OCI-LY3 (cell line): ENCODE measurements at regions not wholly inside any gene's neighbourhood (a gene's known extent, or its start where the extent isn't known, plus 50 kb on each side); places are given as distances from the start of the nearest gene placed in this dataset.

ENCODE experiments used
- H2AFZ ChIP-seq: fragments of 200-600, 300-600 bp; shearing (Covaris generic); 2 replicates; pipeline ENCODE4 v1.6.0; 2014; ENCODE audit warnings: antibody characterized with exemption, low read depth, low read length
- H3K27ac ChIP-seq: fragments of 200-600, 300-600 bp; sonication (generic); 2 replicates; pipeline ENCODE4 v1.5.1; 2014; ENCODE audit warnings: mild to moderate bottlenecking, low read length, moderate library complexity, mixed read lengths
- H3K27me3 ChIP-seq: fragments of 200-600, 300-600 bp; sonication (generic); 2 replicates; pipeline ENCODE4 v1.6.1; 2014; ENCODE audit warnings: low read depth, low read length, mixed read lengths
- H3K36me3 ChIP-seq: fragments of 200-600, 300-600 bp; sonication (generic); replicated peaks from 2 replicates; pipeline ENCODE3; 2014; ENCODE audit warnings: low read depth, low read length, mixed read lengths
- H3K4me1 ChIP-seq: fragments of 300-600, 200-600 bp; sonication (generic); 2 replicates; pipeline ENCODE4 v1.6.1; 2014; ENCODE audit warnings: low read length, mixed read lengths
- H3K4me2 ChIP-seq: fragments of 200-600, 300-600 bp; sonication (generic); 2 replicates; pipeline ENCODE4 v1.6.1; 2014; ENCODE audit warnings: low read length, mixed read lengths
- H3K4me3 ChIP-seq: fragments of 300-600, 200-600 bp; sonication (generic); 2 replicates; pipeline ENCODE4 v1.5.1; 2014; ENCODE audit warnings: antibody characterized with exemption, mild to moderate bottlenecking, low read length, moderate library complexity
- H3K79me2 ChIP-seq: fragments of 300-600, 200-600 bp; shearing (Covaris generic); 2 replicates; pipeline ENCODE4 v1.6.1; 2014; ENCODE audit warnings: mild to moderate bottlenecking, low read length, mixed read lengths
- H3K9ac ChIP-seq: fragments of 300-600, 200-600 bp; shearing (Covaris generic); 2 replicates; pipeline ENCODE4 v1.6.0; 2014; ENCODE audit warnings: mild to moderate bottlenecking, low read length, moderate library complexity
- H3K9me3 ChIP-seq: fragments of 200-600, 300-600 bp; shearing (Covaris generic); 2 replicates; pipeline ENCODE4 v1.6.1; 2014; ENCODE audit warnings: low read length, mixed read lengths; ENCODE audit not compliant: insufficient read depth
- H4K20me1 ChIP-seq: fragments of 200-600, 300-600 bp; sonication (generic); 2 replicates; pipeline ENCODE4 v1.6.1; 2016; ENCODE audit warnings: low read length, mixed read lengths; ENCODE audit not compliant: insufficient read depth
- CTCF ChIP-seq: fragments of 200-600, 300-600 bp; sonication (generic); IDR thresholded peaks from 2 replicates; pipeline ENCODE4 v1.5.1; 2014; ENCODE audit warnings: antibody characterized with exemption, low read length, low read depth
- EZH2phosphoT487 ChIP-seq: fragments of 200-600 bp; shearing (Covaris generic); IDR thresholded peaks from 2 replicates; pipeline ENCODE4 v1.6.1; 2018; ENCODE audit warnings: antibody characterized with exemption, mixed run types, low read depth

- Histone ChIP-seq H3K4me3 (no peak overlapping the region), H2AFZ (no peak overlapping the region), H3K9me3 (no peaks in the 10 kb centered on the region), H3K27me3 (no peaks in the 10 kb centered on the region), H3K4me1 (no peaks in the 10 kb centered on the region), H3K79me2 (no peaks in the 10 kb centered on the region), H3K36me3 (no peaks in the 10 kb centered on the region), H4K20me1 (no peaks in the 10 kb centered on the region), H3K4me2 (no peak overlapping the region), H3K27ac (no peak overlapping the region), H3K9ac (no peak overlapping the region)
- TF ChIP-seq CTCF (no peak), EZH2phosphoT487 (no peak)
These were observed 131.8 kb downstream of the TAF11L14 start for GRCh38 chr5:17766031-17766430.

- no peaks in the 10 kb centered on the region for H3K27me3 ChIP-seq
- no peak overlapping the region for H3K4me2 ChIP-seq
- H3K4me1 ChIP-seq, result no peaks in the 10 kb centered on the region
- no peaks in the 10 kb centered on the region for H3K79me2 ChIP-seq
- H3K4me3 ChIP-seq, result no peak overlapping the region
- no peak overlapping the region for H3K9ac ChIP-seq
- H3K9me3 ChIP-seq, result no peaks in the 10 kb centered on the region
- H4K20me1 ChIP-seq, result no peaks in the 10 kb centered on the region
- no peaks in the 10 kb centered on the region for H3K36me3 ChIP-seq
- no peak overlapping the region for H2AFZ ChIP-seq
- TF ChIP-seq CTCF, result no peak
- TF ChIP-seq EZH2phosphoT487, result no peak
- H3K27ac ChIP-seq, result no peak overlapping the region
These were observed 135.0 kb downstream of the TAF11L14 start for GRCh38 chr5:17769277-17769676.

- no peak overlapping the region for H3K4me2 ChIP-seq
- H3K27ac ChIP-seq, result no peak overlapping the region
- H4K20me1 ChIP-seq, result no peaks in the 10 kb centered on the region
- no peaks in the 10 kb centered on the region for H3K9me3 ChIP-seq
- no peaks in the 10 kb centered on the region for H3K27me3 ChIP-seq
- no peaks in the 10 kb centered on the region for H3K79me2 ChIP-seq
- no peak overlapping the region for H3K4me3 ChIP-seq
- H3K9ac ChIP-seq, result no peak overlapping the region
- H3K36me3 ChIP-seq, result no peaks in the 10 kb centered on the region
- H3K4me1 ChIP-seq, result no peaks in the 10 kb centered on the region
- H2AFZ ChIP-seq, result no peak overlapping the region
- TF ChIP-seq EZH2phosphoT487, result no peak
- TF ChIP-seq CTCF, result no peak
These were observed 138.0 kb downstream of the TAF11L14 start for GRCh38 chr5:17772232-17772631.

- Histone ChIP-seq H3K9me3 (no peaks in the 10 kb centered on the region), H3K9ac (no peak overlapping the region), H3K27ac (no peak overlapping the region), H3K27me3 (no peaks in the 10 kb centered on the region), H3K4me1 (no peaks in the 10 kb centered on the region), H3K4me3 (no peak overlapping the region), H3K36me3 (no peaks in the 10 kb centered on the region), H4K20me1 (no peaks in the 10 kb centered on the region), H3K79me2 (no peaks in the 10 kb centered on the region), H2AFZ (no peak overlapping the region), H3K4me2 (no peak overlapping the region)
- TF ChIP-seq CTCF, result no peak
- no peak for TF ChIP-seq EZH2phosphoT487
These were observed 151.5 kb downstream of the TAF11L14 start for GRCh38 chr5:17785774-17786173.
